ENCODE measurements at regions not wholly inside any gene's neighbourhood (a gene's known extent, or its start where the extent isn't known, plus 50 kb on each side); places are given as distances from the start of the nearest gene placed in this dataset.

DNA sequence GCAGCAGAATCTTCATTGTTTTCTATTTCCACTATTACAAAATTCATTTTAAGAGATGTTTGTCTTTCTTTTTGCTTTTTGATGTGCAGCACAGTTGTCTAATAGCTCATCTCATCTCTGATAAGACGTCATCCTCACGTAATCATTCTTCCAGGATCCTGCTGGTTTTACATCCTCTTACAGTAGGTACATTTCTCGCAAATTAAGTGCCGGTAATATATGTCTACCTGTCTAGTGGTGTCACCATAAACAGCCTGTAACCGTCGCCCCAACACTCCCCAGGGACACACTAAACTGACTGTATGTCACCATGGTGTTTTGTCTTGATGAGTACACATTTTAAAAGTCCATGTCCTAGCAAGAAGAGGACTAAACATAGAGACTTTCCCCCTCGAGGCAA lies 94.5 kb upstream of the VSTM2B start:
- TF ChIP-seq, protein P1, sequence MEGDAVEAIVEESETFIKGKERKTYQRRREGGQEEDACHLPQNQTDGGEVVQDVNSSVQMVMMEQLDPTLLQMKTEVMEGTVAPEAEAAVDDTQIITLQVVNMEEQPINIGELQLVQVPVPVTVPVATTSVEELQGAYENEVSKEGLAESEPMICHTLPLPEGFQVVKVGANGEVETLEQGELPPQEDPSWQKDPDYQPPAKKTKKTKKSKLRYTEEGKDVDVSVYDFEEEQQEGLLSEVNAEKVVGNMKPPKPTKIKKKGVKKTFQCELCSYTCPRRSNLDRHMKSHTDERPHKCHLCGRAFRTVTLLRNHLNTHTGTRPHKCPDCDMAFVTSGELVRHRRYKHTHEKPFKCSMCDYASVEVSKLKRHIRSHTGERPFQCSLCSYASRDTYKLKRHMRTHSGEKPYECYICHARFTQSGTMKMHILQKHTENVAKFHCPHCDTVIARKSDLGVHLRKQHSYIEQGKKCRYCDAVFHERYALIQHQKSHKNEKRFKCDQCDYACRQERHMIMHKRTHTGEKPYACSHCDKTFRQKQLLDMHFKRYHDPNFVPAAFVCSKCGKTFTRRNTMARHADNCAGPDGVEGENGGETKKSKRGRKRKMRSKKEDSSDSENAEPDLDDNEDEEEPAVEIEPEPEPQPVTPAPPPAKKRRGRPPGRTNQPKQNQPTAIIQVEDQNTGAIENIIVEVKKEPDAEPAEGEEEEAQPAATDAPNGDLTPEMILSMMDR (IDR thresholded peaks at IDR 0.05; ENCODE audit: insufficient read depth, low read length), result no peak
- TF ChIP-seq, protein P2, sequence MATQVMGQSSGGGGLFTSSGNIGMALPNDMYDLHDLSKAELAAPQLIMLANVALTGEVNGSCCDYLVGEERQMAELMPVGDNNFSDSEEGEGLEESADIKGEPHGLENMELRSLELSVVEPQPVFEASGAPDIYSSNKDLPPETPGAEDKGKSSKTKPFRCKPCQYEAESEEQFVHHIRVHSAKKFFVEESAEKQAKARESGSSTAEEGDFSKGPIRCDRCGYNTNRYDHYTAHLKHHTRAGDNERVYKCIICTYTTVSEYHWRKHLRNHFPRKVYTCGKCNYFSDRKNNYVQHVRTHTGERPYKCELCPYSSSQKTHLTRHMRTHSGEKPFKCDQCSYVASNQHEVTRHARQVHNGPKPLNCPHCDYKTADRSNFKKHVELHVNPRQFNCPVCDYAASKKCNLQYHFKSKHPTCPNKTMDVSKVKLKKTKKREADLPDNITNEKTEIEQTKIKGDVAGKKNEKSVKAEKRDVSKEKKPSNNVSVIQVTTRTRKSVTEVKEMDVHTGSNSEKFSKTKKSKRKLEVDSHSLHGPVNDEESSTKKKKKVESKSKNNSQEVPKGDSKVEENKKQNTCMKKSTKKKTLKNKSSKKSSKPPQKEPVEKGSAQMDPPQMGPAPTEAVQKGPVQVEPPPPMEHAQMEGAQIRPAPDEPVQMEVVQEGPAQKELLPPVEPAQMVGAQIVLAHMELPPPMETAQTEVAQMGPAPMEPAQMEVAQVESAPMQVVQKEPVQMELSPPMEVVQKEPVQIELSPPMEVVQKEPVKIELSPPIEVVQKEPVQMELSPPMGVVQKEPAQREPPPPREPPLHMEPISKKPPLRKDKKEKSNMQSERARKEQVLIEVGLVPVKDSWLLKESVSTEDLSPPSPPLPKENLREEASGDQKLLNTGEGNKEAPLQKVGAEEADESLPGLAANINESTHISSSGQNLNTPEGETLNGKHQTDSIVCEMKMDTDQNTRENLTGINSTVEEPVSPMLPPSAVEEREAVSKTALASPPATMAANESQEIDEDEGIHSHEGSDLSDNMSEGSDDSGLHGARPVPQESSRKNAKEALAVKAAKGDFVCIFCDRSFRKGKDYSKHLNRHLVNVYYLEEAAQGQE (IDR thresholded peaks at IDR 0.05; ENCODE audit: insufficient replicate concordance, low read depth), result no peak
- no peak for TF ChIP-seq POLR2AphosphoS5 (IDR thresholded peaks at IDR 0.05; ENCODE audit: low read depth)
- no peak for TF ChIP-seq SPI1 (IDR thresholded peaks at IDR 0.05; ENCODE audit: borderline replicate concordance, low read depth)

Measured in HL-60 (cell line).